Keratinocyte (primary cell): ENCODE measurements at regions not wholly inside any gene's neighbourhood (a gene's known extent, or its start where the extent isn't known, plus 50 kb on each side); places are given as distances from the start of the nearest gene placed in this dataset.

ENCODE experiments used
- CTCF ChIP-seq, 3 experiments: IDR thresholded peaks in 1 of 3; conservative IDR thresholded peaks in 1 of 3; optimal IDR thresholded peaks in 1 of 3; 2 replicates in 2 of 3; 3 replicates in 1 of 3; pipeline versions ENCODE3 to v1.5.1; 2011; ENCODE audit warnings: low read length in 3 of 3, mild to moderate bottlenecking in 3 of 3, moderate library complexity in 2 of 3, control low read depth in 1 of 3, inconsistent platforms in 1 of 3; ENCODE audit not compliant: insufficient read depth in 2 of 3; ENCODE audit errors: extremely low read depth in 1 of 3
- EZH2 ChIP-seq: IDR thresholded peaks from one replicate; pipeline ENCODE4 v1.6.1; 2012; ENCODE audit warnings: inconsistent platforms, mild to moderate bottlenecking, low read length, moderate library complexity

DNA sequence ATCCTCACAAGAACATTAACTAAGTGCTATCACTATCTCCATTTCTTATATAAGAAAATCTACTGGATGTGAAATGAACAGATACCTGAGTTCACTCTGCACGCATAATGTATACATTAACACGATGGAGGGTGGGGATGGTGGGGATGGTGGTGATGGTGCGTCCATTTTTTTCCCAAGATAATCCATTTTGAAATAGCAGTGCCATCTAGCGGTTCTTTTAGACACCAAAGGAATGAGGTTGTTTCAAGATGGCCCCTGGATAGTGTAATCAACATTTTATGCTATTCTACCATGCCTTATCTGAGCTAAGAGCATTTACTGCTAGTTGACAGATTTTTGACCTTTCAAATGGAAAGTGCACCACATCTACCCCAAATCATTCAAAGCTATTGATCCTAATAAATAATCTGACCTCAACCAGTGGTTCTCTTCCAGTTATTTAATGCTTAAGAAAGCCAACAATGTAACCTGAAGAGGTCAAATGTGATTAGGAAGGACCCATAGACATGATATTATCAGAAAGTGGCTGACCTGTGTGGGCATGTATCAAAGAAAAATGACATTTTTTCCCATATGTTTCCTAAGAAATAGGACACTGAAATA, 714.7 kb upstream of the TENM4 start:
- TF ChIP-seq CTCF (optimal IDR thresholded peaks at IDR 0.05 in 1 of 3, IDR thresholded peaks at IDR 0.05 in 1 of 3, conservative IDR thresholded peaks at IDR 0.05 in 1 of 3; ENCODE audit: extremely low read depth in 1 of 3, insufficient read depth in 2 of 3, low read length in 3 of 3) (peak; percentile 47 to 58 (median 56)), EZH2 (no peak)
